ENCODE measurements at regions not wholly inside any gene's neighbourhood (a gene's known extent, or its start where the extent isn't known, plus 50 kb on each side); places are given as distances from the start of the nearest gene placed in this dataset.

DNA sequence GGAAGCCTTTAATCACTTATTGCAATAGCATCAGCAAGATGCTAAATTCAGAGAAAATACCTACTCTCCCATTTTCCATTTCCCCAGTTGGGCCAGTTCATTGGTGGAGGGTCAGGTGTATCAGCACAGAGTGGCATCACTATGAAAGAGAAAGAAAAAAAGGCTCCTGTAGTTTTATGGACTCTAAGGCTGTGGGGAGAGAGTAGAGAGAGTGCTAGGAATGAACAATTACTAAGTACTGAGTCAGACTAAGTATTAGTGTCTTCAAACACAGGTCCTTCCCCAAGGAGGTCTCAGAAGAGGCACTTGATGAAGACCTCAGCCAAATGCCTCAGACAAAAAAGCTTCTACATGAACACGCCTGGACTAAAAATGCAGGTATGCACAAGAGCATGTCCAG, 1061.9 kb downstream of the FSTL5 start:
- DNase-seq = no peak

DNA sequence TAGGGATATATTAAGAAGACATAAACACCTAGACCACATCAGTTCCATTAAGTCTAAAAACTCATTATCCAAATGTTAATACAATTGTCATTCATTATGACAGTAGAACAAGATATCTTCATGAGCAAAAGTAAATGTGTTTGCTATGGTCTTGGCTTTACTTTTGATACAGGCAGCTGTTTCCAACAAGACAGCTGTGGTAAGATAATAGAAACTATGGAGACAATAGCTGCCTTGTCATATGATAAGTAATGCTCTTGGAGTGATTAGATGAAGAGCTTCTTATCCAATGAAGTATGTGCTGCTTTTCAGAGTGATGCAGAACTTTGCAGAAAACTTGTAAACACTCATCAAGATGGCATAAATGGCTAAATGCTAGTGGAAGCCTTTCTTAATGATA, 1066.0 kb downstream of the FSTL5 start:
- DNase-seq = no peak

DNA sequence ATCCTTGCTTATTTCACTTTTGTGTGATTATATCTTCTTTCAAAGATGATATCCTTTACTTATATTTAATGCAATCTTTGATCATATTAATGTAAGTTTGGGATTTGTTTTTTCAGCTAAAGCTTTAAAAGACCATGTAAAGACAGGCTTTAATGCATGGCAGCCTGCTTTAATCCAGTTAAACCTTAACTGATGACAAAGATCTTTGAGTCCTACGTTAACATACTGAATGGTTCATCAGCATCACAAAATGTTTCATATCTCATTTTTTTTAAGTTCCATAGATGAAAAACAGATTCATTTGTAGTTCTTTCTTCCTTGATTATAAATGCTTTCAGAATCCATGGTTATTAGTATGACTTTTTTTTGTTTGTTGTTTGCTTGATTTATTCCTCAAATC, 1102.8 kb downstream of the FSTL5 start:
- no peak for DNase-seq
